SIG-M5 (cell line): ENCODE measurements at regions not wholly inside any gene's neighbourhood (a gene's known extent, or its start where the extent isn't known, plus 50 kb on each side); places are given as distances from the start of the nearest gene placed in this dataset.
"Not testable (repeated sequence)": the region's sequence is repeated elsewhere in the genome, so short reads cannot be mapped to it uniquely, and the experiment has no call there.

Source experiments
- DNase-seq: peaks from one replicate; lab custom pipeline; 2025; lab: John Stamatoyannopoulos, UW

DNA sequence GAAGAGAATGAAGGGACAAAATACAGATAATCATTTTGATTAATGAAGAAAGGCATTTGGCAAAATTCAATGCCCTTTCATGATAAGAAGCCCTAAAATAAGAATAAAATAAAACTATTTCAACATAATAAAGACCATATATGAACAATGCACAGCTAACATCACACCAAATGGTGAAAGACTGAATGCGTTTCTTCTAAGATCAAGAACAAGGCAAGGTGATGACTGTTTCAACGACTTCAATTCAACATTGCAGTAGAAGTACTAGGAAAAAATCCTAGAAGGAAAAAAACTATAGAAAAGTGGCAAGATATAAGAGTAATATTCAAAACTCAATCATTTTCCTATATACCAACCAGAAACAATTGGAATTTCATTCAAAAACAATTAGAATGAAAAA lies 280.1 kb upstream of the GRM7 start:
- no peak for DNase-seq

- no peak for DNase-seq
These were observed 275.6 kb upstream of the GRM7 start for GRCh38 chr3:6585360-6585759.

DNA sequence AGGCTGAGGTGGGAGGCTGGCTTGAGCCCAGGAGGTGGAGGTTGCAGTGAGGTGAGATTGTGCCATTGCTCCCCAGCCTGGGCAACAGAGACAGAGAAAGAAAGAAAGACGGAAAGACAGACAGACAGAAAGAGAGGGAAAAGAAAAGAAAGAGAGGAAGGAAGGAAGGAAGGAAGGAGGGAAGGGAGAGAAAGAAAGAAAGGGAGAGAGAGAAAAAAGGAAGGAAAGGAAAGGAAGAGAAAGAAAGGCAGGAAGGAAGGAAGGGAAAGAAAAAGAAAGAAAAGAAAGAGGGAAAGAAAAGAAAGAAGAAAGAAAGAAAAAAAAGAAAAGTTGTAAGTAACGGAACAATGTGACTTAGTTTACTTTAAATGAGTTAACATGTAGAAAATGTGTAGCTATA lies 260.7 kb upstream of the GRM7 start:
- no peak for DNase-seq

DNA sequence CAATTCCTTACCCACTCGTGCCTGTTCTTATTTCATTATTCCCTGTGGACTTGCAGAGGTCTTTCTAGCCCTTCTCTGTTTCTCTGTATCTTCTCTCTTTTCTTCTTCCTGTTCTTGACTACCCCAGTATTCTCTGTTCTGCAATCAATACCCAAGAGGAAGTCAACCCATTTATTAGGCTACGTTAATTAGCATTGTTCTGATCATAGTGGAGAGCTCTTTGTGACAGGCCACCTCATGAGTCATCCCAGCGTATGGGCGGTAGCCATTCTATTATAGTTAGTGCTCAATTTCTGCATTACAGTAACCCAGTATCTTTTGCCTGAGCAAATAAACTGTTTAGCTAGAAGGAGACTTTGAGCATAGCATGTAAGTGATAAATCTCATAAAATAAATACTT lies 259.5 kb upstream of the GRM7 start:
- DNase-seq, result no peak

- no peak for DNase-seq
These were observed 258.6 kb upstream of the GRM7 start for GRCh38 chr3:6602329-6602728.

GRCh38 chr3:6605227-6605626 lies 255.7 kb upstream of the GRM7 start:
- no peak for DNase-seq

DNA sequence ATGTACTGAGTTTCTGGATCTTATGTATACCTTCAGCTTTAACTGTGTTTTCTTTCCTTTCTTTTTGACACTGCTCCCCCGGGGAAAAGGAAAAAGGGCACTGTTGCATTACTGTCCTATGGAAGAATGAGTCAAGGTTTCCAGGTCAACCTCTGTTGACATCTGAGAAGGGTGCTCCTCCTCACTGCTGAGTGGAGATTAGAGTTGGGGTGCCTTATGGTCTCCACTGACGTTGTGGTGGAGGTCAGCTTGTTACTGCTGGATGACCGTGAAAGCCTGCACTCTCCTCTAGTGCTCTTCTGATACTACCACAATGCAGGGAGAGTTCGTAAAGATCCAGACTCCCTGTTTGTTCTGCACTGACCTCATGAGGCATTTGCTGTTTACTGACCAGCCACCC lies 252.1 kb upstream of the GRM7 start:
- no peak for DNase-seq

GRCh38 chr3:6612034-6612616 lies 248.8 kb upstream of the GRM7 start:
- no peak for DNase-seq

DNA sequence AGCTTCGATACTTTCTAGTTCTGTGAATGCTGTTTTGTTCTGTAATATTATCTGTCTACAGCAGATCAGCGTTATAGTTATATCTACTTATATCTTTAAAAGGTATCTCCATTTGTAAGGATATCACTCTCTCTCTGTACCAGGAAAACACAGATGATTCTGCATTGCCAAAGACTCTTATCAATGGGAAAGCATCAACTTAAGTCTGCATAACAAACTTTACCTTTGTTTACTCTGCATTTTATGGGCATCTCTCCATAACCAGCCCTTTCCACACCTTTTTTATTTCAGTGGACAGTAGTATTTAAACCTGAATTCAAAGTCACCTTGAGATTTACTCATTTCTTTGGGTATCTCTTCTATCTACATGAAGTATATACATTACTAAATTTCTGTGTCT lies 238.7 kb upstream of the GRM7 start:
- DNase-seq, result no peak

GRCh38 chr3:6622712-6623111 lies 238.2 kb upstream of the GRM7 start:
- DNase-seq, result no peak

GRCh38 chr3:6631376-6631775 lies 229.5 kb upstream of the GRM7 start:
- no peak for DNase-seq

DNA sequence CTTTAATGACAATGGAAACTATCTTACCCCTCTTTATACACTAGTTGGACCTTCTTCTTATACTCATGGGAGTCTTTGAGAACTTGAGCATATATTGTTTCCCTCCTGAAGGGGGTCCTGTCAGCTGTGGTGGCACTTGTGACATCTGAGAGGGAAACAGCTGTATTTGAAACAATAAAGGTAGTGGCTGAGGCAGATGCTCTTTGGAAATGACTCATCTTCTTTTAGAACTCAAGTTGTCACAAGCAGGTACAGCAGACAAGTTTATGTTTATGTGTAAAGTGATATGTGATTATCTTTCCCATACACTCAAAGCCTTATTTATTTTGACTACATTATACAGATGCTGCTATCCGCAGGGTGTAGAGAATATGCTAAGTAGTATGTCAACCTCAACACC lies 220.0 kb upstream of the GRM7 start:
- no peak for DNase-seq

- no peak for DNase-seq
These were observed 216.6 kb upstream of the GRM7 start for GRCh38 chr3:6644070-6644929.

- no peak for DNase-seq
These were observed 206.2 kb upstream of the GRM7 start for GRCh38 chr3:6654670-6655069.

DNA sequence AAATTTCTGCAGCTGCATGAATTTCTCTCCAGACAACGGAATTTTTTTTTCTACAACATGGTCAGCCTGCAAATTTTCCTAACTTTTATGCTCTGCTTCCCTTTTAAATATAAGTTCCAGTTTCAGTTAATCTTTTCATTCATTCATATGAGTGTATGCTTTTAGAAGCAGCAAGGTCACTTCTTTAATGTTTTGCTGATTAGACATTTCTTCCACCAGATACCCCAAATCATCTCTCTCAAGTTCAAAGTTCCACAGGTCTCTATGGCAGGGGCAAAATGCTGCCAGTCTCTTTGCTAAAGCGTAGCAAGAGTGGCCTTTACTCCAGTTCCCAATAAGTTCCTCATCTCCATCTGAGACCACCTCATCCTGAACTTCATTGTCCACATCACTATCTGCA lies 205.6 kb upstream of the GRM7 start:
- no peak for DNase-seq

- no peak for DNase-seq
These were observed 203.3 kb upstream of the GRM7 start for GRCh38 chr3:6657591-6657990.

DNA sequence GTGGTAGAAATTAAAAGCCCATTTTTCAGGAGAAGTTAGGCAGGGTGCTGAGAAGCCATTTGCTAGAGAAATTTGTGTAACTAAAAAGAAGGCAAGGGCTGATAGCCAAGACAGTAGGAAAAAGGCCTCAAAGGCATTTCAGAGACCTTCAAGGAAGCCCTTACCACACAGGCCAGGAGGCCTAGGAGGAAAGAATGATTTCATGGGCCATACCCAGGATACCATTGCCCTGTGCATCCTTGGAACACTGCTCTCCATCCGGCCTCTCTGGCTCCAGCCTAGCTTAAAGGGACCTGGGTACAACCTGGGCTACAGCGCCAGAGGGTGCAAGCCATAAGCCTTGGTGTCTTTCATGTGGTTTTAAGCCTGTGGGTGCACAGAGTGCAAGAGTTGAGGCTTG lies 193.6 kb upstream of the GRM7 start:
- DNase-seq, result no peak

DNA sequence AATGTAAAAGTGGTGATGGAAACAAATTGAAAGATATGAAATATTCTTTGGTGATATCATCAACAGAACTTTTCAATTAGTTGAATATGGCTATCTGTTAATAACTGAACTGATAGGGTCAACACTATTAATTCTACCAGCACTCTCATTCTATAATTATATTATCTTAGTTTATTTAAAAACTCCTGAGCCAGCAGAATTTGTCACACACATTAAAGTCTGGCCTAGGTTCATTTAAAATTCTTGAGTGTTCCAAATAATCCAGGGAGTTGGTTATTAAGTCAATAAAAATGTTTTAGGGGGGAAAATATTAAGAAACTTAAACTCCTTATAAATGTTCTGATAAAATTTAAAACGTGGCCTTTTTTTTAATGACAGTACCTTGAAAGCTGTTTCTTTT lies 189.6 kb upstream of the GRM7 start:
- DNase-seq, result no peak

DNA sequence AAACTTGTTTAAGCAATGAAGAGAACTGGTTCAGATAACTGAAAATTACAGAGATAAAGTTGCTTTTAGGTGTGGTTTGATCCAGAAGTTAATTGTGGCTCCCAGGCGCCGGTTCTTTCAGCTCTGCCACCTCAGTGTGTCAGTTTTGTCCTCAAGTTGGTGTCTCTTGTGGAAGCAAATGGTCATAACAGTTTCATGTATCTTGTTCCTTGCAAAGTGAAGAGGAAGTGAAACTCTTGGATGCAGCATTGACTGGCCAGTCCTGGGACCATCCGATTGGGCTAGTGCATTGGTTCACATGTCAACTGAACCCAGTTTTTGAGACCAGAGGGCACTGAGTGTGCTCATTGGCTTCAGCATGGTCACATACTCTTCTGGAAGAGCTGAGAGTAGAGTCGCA lies 181.4 kb upstream of the GRM7 start:
- no peak for DNase-seq

GRCh38 chr3:6680119-6680806 lies 180.7 kb upstream of the GRM7 start:
- no peak for DNase-seq

GRCh38 chr3:6697285-6697684 lies 163.6 kb upstream of the GRM7 start:
- DNase-seq, result no peak

- DNase-seq, result no peak
These were observed 163.2 kb upstream of the GRM7 start for GRCh38 chr3:6697722-6698121.

- DNase-seq, result not testable (repeated sequence)
These were observed 156.1 kb upstream of the GRM7 start for GRCh38 chr3:6704817-6705216.
